HG03378 (cell line): ENCODE measurements at regions not wholly inside any gene's neighbourhood (a gene's known extent, or its start where the extent isn't known, plus 50 kb on each side); places are given as distances from the start of the nearest gene placed in this dataset.

ENCODE experiments used
- ATAC-seq: cut with Tn5 transposase; IDR thresholded peaks from one replicate; pipeline ENCODE4 v1.9.1; 2021; ENCODE audit warnings: mild to moderate bottlenecking, moderate library complexity; ENCODE audit not compliant: unreplicated experiment

DNA sequence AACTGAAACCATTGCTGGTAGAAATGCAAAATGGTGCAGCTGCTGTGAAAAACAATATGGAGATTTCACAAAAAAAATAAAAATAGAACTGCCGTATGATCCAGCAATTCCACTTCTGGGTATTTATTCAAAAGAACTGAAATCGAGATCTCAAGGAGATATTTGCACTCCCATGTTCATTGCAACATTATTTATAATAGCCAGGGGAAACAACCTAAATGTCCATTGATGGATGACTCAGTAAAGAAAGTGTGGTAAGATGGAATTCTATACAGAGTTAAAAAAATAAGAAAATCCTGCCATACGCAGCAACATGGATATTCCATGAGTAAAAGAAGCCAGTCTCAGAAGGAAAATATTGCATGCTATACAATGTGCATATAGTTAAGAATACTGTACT, 290.6 kb upstream of the GHITM start:
- no peak for ATAC-seq

DNA sequence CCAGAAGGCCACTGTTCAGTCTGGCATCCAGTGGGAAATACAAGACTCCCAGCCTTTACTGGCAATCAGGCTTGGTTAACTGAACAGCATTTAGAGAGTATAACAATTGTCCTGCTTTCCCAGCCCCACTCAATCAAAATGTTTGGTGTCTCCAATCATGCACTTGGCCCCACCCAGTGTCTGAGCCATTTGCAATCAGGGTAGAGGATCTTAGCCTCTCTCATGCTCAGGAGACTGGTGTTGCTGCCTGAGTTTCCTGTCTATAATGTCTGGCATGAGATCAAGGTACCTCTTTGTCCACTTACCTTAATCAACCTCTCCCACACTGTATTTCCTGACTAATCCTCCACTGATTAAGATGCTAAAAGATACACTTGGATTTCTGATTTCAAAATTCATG, 290.2 kb upstream of the GHITM start:
- no peak for ATAC-seq

DNA sequence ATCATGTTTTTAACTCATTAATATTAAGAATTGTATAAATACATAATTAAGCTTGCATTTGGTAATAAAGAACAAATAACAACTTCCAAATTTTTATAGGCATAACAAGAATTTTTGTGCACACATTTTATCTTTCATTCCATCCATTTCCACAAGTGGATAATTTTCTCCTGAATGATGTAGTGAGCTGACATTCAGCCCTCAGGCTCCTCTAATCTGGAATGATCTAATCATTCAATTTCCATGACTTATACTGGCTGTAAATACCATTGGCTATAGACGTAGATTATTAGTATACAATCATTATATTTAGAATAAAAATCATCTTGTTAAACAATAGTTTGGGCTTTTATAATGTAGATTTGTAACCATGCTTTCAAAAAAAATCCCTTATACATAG, 287.2 kb upstream of the GHITM start:
- ATAC-seq, result no peak

GRCh38 chr10:83862723-83863122, 276.6 kb upstream of the GHITM start:
- no peak for ATAC-seq

- no peak for ATAC-seq
Measured at GRCh38 chr10:83863283-83863966, 275.9 kb upstream of the GHITM start.

GRCh38 chr10:83869898-83870297, 269.4 kb upstream of the GHITM start:
- ATAC-seq, result no peak

- ATAC-seq, result peak; percentile 98
Measured at GRCh38 chr10:83871187-83872081, 267.9 kb upstream of the GHITM start.

DNA sequence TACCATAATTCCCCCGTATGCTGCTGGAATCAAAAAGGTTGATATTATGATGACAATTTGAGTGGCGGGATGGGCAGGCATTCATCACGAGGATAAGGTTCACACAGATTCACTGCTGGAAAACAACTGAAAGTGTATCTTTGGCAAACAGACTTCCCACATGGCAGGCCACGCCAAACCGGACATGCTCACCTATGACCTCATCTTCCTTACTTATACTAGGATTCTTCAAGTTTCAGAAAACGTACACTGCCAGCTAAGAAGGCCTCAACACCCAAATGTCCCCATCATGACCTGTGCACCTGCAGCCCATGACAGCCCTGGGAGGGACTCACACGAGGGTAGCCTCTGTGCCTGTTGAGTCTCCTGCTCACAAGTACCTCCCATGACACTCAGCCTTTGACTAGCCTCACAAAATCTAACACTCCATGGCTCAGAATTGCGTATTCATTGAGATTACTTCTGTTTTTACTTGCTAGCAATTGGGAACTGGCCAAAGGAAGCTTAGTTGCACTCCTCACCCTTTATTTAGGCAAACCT, 259.0 kb upstream of the GHITM start:
- no peak for ATAC-seq

DNA sequence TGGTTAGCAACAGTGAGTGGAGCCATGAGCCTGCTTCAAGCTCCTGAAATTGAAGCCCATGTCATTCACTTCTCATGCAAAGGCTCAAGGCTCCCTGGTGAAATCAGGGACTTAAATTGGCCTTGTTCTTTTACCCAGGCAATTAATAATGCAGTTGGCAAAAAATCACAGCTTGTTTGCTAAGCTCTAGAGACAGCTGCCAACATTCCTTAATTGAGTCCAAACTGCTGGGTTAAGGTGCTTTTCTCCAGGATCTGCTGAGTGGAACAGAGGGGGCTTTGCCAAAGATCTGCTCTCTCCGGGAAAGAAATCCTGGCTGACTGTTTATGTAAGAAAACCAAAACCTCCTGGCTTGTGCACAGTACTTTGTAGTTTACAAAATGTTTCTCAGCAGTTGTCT, 257.6 kb upstream of the GHITM start:
- no peak for ATAC-seq

DNA sequence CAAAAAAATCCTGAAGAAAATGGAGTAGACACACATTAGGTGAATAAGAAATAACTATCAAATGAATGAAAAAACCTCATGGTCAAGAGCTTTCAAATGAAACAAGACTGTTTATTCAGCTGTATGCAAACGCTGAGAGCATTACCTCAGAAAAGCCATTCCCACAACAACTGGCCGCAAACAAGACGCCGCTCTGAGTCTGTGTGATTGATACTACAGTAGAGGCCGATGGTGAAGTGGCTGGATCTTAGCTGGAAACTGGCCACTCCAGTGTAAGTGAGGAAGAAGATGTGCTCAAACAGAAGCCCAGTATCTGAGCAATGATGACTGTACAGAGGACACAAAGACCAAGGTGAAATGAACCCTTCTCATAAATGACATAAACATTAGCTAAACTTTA, 252.4 kb upstream of the GHITM start:
- no peak for ATAC-seq

DNA sequence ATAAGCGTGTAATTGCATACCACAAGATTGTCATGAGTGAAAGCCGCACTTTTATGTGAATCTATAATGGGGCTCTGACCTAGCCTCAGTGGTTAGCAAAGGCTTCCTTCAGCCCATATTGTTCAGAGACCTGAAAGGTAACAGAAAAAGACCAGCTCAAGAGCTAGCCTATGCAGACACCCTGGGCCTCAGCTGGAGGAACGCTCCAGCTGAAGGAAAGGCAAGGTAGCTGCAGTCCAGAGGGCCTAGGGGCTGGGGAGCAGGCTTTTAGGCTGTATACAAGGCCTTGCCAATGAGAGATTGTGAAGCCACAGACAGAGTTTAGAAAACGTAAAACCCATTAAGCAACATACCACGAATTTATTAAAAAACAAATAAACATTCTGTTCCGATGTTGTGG, 246.6 kb upstream of the GHITM start:
- no peak for ATAC-seq

- ATAC-seq, result no peak
Measured at GRCh38 chr10:83896219-83896618, 243.1 kb upstream of the GHITM start.

DNA sequence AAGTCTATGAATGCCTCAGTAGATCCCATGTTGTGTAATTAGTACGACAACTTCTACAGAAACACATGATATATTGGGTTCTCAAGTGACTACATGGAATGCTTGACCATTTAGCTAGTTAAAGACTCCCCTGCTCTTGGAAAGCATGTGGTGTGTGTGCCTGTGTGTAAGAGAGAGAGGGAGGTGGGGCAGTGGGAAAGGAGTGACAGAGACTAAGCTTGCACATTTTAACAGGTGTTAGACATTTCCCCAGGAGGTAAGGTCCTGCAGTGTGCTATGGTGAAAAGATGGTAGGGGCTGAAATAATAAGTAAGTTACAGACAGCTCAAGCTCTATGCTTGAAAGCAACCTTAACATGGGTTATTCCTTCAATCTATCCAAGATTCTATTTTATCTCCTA, 241.7 kb upstream of the GHITM start:
- no peak for ATAC-seq

GRCh38 chr10:83908506-83908905, 230.8 kb upstream of the GHITM start:
- ATAC-seq, result no peak

DNA sequence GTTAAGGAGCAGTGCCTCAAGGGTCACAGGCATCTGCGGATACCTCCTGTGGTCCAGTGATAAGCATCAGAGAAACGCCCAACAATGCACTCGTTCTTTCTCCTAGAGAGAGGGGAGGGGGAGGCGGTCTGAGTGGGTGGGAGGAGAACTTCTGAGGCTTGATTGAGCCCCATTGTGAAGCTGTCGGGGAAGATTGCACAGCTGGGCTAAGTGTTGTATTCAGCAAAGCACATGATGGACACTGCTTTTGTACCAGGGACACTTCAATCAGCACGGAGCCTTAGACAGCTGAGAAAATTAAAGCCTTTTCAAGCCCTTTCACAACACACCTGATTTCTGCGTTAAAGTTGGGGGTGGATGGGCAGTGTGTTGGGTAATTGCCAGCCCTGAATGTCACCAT, 230.3 kb upstream of the GHITM start:
- no peak for ATAC-seq

DNA sequence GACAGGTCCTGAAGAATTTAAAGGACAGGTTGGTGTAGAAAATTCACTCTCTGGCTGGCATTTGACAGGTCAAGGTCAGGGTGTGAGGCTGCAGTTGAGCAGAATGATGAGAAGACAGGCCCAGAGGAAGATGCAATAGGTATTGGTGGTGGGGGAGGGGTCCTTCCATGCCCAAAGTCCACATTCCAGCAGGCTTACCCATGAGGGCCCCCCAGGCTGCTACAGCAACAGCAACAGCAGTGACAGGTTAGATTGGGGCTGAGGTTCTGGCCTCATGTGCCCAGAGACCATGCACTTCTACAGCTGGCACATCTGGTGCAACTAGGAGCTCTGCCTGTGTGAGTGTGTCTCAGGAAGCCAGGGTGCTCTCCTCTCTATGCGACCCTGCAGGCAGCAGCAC, 223.5 kb upstream of the GHITM start:
- ATAC-seq, result no peak

- peak; percentile 93 for ATAC-seq
Measured at GRCh38 chr10:83917537-83918506, 221.5 kb upstream of the GHITM start.

DNA sequence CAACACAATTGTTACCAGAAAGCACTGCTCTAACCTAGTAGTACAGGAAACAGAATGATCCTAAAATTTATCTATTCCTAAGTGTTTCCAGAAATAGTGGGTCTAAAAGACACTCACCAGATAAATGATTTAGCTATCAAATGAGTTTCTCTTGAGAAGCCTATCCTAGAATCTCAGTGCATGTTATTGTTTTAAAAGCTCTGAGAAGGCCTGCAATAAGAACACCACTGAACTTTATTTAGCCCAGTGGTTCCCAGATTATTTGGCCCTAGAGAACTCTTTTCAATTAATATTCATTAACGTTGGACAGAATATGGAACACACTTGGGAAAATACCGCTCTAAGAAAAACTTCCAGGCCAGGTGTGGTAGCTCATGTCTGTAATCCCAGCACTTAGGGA, 220.1 kb upstream of the GHITM start:
- ATAC-seq, result no peak

GRCh38 chr10:83921984-83922860, 217.1 kb upstream of the GHITM start:
- ATAC-seq, result no peak

DNA sequence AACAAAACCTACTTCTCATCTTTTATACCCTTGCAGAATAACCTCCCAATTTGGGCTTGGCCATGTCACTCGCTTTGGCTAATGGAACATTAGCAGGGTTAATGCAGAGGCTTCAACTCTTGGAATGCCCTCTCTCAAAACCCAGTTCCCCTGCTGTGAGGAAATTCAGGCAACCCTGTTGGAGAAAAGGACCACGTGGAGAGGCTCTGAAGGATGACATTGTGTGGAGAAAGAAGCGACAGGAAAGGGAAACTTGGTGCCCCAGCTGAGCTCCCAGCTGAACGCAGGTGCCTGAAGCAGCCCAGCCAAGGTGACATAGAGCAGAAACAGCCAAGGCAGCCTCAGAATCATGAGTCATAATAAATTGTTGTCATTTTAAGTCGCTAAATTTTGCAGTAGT, 214.2 kb upstream of the GHITM start:
- no peak for ATAC-seq
